ENCODE measurements at regions not wholly inside any gene's neighbourhood (a gene's known extent, or its start where the extent isn't known, plus 50 kb on each side); places are given as distances from the start of the nearest gene placed in this dataset.

GRCh38 chr1:42014823-42015222 is 96.1 kb upstream of the HIVEP3 start:
- TF ChIP-seq EZH2 (IDR thresholded peaks at IDR 0.05; ENCODE audit: borderline replicate concordance, low read length), result no peak
- TF ChIP-seq, protein P1, sequence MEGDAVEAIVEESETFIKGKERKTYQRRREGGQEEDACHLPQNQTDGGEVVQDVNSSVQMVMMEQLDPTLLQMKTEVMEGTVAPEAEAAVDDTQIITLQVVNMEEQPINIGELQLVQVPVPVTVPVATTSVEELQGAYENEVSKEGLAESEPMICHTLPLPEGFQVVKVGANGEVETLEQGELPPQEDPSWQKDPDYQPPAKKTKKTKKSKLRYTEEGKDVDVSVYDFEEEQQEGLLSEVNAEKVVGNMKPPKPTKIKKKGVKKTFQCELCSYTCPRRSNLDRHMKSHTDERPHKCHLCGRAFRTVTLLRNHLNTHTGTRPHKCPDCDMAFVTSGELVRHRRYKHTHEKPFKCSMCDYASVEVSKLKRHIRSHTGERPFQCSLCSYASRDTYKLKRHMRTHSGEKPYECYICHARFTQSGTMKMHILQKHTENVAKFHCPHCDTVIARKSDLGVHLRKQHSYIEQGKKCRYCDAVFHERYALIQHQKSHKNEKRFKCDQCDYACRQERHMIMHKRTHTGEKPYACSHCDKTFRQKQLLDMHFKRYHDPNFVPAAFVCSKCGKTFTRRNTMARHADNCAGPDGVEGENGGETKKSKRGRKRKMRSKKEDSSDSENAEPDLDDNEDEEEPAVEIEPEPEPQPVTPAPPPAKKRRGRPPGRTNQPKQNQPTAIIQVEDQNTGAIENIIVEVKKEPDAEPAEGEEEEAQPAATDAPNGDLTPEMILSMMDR (IDR thresholded peaks at IDR 0.05; ENCODE audit: low read length), result no peak
- H3K27me3 ChIP-seq (ENCODE audit: insufficient read depth, low read length), result no peaks in the 10 kb centered on the region
- no peak overlapping the region for H2AFZ ChIP-seq (ENCODE audit: low read length)
- H3K4me3 ChIP-seq (ENCODE audit: low read depth, low read length, poor library complexity, severe bottlenecking), result no peak overlapping the region
- H3K4me2 ChIP-seq (ENCODE audit: low read length), result no peak overlapping the region
- H3K9me3 ChIP-seq (ENCODE audit: low read length), result 0 out of 2 replicates have a peak, but pooled peaks cover 2% of the 10 kb centered on the region
- H4K20me1 ChIP-seq (ENCODE audit: insufficient read depth, low read length), result no peaks in the 10 kb centered on the region
- H3F3A ChIP-seq (ENCODE audit: insufficient read depth, low read length), result no peaks in the 10 kb centered on the region
- no peak overlapping the region for H3K27ac ChIP-seq (ENCODE audit: low read depth, low read length, poor library complexity, severe bottlenecking)
- no peaks in the 10 kb centered on the region for H3K9me2 ChIP-seq (ENCODE audit: low read depth, low read length)
- H3K79me2 ChIP-seq (ENCODE audit: insufficient read depth, low read length), result no peaks in the 10 kb centered on the region
- H3K4me1 ChIP-seq (ENCODE audit: insufficient read depth, low read length, severe bottlenecking), result no peaks in the 10 kb centered on the region
- no peak overlapping the region for H3K9ac ChIP-seq (ENCODE audit: low read length)
- H3K36me3 ChIP-seq (ENCODE audit: insufficient read depth, low read length), result no peaks in the 10 kb centered on the region

GRCh38 chr1:42013881-42014470 is 95.3 kb upstream of the HIVEP3 start:
- Histone ChIP-seq H3K9me3 (ENCODE audit: low read length) (0 out of 2 replicates have a peak, but pooled peaks cover 2% of the 10 kb centered on the region), H3K9me2 (ENCODE audit: low read depth, low read length) (no peaks in the 10 kb centered on the region), H3K79me2 (ENCODE audit: insufficient read depth, low read length) (no peaks in the 10 kb centered on the region), H2AFZ (ENCODE audit: low read length) (no peak overlapping the region), H3K27ac (ENCODE audit: low read depth, low read length, poor library complexity, severe bottlenecking) (no peak overlapping the region), H3K9ac (ENCODE audit: low read length) (no peak overlapping the region), H3K4me2 (ENCODE audit: low read length) (no peak overlapping the region), H3K27me3 (ENCODE audit: insufficient read depth, low read length) (no peaks in the 10 kb centered on the region), H3K4me3 (ENCODE audit: low read depth, low read length, poor library complexity, severe bottlenecking) (no peak overlapping the region), H3K36me3 (ENCODE audit: insufficient read depth, low read length) (no peaks in the 10 kb centered on the region), H3K4me1 (ENCODE audit: insufficient read depth, low read length, severe bottlenecking) (no peaks in the 10 kb centered on the region), H3F3A (ENCODE audit: insufficient read depth, low read length) (no peaks in the 10 kb centered on the region), H4K20me1 (ENCODE audit: insufficient read depth, low read length) (no peaks in the 10 kb centered on the region)
- TF ChIP-seq, protein P1 (IDR thresholded peaks at IDR 0.05; ENCODE audit: low read length), result no peak
- no peak for TF ChIP-seq EZH2 (IDR thresholded peaks at IDR 0.05; ENCODE audit: borderline replicate concordance, low read length)

DNA sequence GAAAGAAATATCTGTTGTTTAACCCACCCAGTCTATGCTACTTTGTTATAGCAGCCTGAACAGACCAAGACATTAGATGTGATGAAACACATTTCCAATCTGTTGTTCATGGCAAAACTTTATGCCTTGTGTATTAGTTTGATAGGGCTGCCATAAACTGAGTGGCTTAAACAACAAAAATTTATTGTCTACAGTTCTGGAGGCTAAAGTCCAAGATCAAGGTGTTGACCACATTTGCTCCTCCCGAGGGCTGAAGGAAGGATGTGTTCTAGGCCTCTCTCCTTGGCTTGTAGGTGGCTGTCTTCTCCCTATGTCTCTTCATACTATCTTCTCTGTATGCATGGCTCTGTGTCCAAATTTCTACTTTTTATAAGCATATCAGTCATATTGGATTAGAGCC is 94.1 kb upstream of the HIVEP3 start:
- no peak overlapping the region for H3K27ac ChIP-seq (ENCODE audit: low read depth, low read length, poor library complexity, severe bottlenecking)
- TF ChIP-seq EZH2 (IDR thresholded peaks at IDR 0.05; ENCODE audit: borderline replicate concordance, low read length), result no peak
- TF ChIP-seq, protein P1 (IDR thresholded peaks at IDR 0.05; ENCODE audit: low read length), result no peak

More for the DNA sequence above, 94.1 kb upstream of the HIVEP3 start:
- Histone ChIP-seq H3K4me1 (ENCODE audit: insufficient read depth, low read length, severe bottlenecking) (no peaks in the 10 kb centered on the region), H4K20me1 (ENCODE audit: insufficient read depth, low read length) (no peaks in the 10 kb centered on the region), H2AFZ (ENCODE audit: low read length) (no peak overlapping the region), H3K9ac (ENCODE audit: low read length) (no peak overlapping the region), H3K27me3 (ENCODE audit: insufficient read depth, low read length) (no peaks in the 10 kb centered on the region), H3K79me2 (ENCODE audit: insufficient read depth, low read length) (no peaks in the 10 kb centered on the region), H3F3A (ENCODE audit: insufficient read depth, low read length) (no peaks in the 10 kb centered on the region), H3K4me2 (ENCODE audit: low read length) (no peak overlapping the region), H3K9me3 (ENCODE audit: low read length) (0 out of 2 replicates have a peak, but pooled peaks cover 2% of the 10 kb centered on the region), H3K36me3 (ENCODE audit: insufficient read depth, low read length) (no peaks in the 10 kb centered on the region), H3K9me2 (ENCODE audit: low read depth, low read length) (no peaks in the 10 kb centered on the region), H3K4me3 (ENCODE audit: low read depth, low read length, poor library complexity, severe bottlenecking) (no peak overlapping the region)
